Esophagus squamous epithelium (tissue), 5 donors: ENCODE measurements at regions not wholly inside any gene's neighbourhood (a gene's known extent, or its start where the extent isn't known, plus 50 kb on each side); places are given as distances from the start of the nearest gene placed in this dataset.

ENCODE experiments used
- DNase-seq: peaks from one replicate; lab custom pipeline; 2025; lab: John Stamatoyannopoulos, UW
- H3K27ac ChIP-seq, 4 donors: fragments of 200-600 bp; sonication (generic); one replicate each; pipeline ENCODE4 v1.5.1; 2016 to 2019; ENCODE audit warnings: mild to moderate bottlenecking in 1 of 4
- H3K27me3 ChIP-seq, 4 donors: fragments of 200-600 bp; sonication (generic); 1 replicate in 3 of 4; 2 replicates in 1 of 4; pipeline versions ENCODE4 v1.5.1 to v1.6.0; 2017 to 2021; ENCODE audit warnings: antibody characterized with exemption in 1 of 4
- H3K36me3 ChIP-seq, 3 donors: fragments of 200-600 bp; sonication (generic); one replicate each; pipeline ENCODE4 v1.5.1; 2016 to 2019
- H3K4me1 ChIP-seq, 3 donors: fragments of 200-600 bp; sonication (generic); one replicate each; pipeline ENCODE4 v1.5.1; 2017 to 2019
- H3K4me3 ChIP-seq, 4 donors: fragments of 200-600 bp; sonication (generic); 1 replicate in 3 of 4; 2 replicates in 1 of 4; pipeline ENCODE4 v1.5.1; 2016 to 2019; ENCODE audit warnings: mild to moderate bottlenecking in 2 of 4, moderate library complexity in 1 of 4
- H3K9me3 ChIP-seq, 3 donors: fragments of 200-600 bp; sonication (generic); one replicate each; pipeline ENCODE4 v1.5.1; 2016 to 2019
- CTCF ChIP-seq, 6 experiments: fragments of 450-650 bp in 4 of 6; fragments of 200-600 bp in 2 of 6; sonication (generic) in 2 of 6; IDR thresholded peaks; one replicate each; pipeline ENCODE4 v1.5.1; 2016 to 2019; ENCODE audit warnings: antibody characterized with exemption in 6 of 6, mild to moderate bottlenecking in 4 of 6, moderate library complexity in 4 of 6
- POLR2A ChIP-seq, 4 donors: fragments of 450-650 bp; IDR thresholded peaks; one replicate each; pipeline ENCODE4 v1.6.1; 2017; ENCODE audit warnings: antibody characterized with exemption in 4 of 4, mild to moderate bottlenecking in 4 of 4, moderate library complexity in 3 of 4
- WGBS, 2 donors: methylation state at CpG; one replicate each; pipeline ENCODE4 v1.1.5; 2018; 5-methylcytosine and 5-hydroxymethylcytosine counted together
- intact Hi-C: fragments of 100-400 bp; cut with DNase I; formaldehyde crosslinking; loops from one replicate; pipeline ENCODE4 v1.15.0; 2022
- donor health status: DM: yes; HTN: yes; CAD: no.

GRCh38 chr10:109432281-109432680, 491.0 kb downstream of the XPNPEP1 start:
- intact Hi-C loops: no loop called here
- Histone ChIP-seq H3K4me1 (no peaks in the 10 kb centered on the region), H3K36me3 (no peaks in the 10 kb centered on the region), H3K4me3 (no peak overlapping the region), H3K9me3 (no peaks in the 10 kb centered on the region), H3K27ac (no peak overlapping the region), H3K27me3 (no peaks in the 10 kb centered on the region)
- WGBS, 2 donors: 57 to 58% methylated on average over 2 of the region's 2 CpGs
- TF ChIP-seq POLR2A (IDR thresholded peaks at IDR 0.05) (no peak), CTCF (IDR thresholded peaks at IDR 0.05) (no peak)
- no peak for DNase-seq

- WGBS, 2 donors: 39 to 60% methylated on average over 2 of the region's 2 CpGs
- Histone ChIP-seq H3K27me3 (no peaks in the 10 kb centered on the region), H3K36me3 (no peaks in the 10 kb centered on the region), H3K27ac (no peak overlapping the region), H3K4me1 (no peaks in the 10 kb centered on the region), H3K9me3 (no peaks in the 10 kb centered on the region), H3K4me3 (no peak overlapping the region)
- TF ChIP-seq CTCF (IDR thresholded peaks at IDR 0.05): no peak
- no peak for TF ChIP-seq POLR2A (IDR thresholded peaks at IDR 0.05)
- no peak for DNase-seq
- intact Hi-C loops: no loop called here
These were observed 492.5 kb downstream of the XPNPEP1 start for GRCh38 chr10:109430799-109431198.

GRCh38 chr10:109430043-109430760, 493.1 kb downstream of the XPNPEP1 start:
- Histone ChIP-seq H3K4me1 (no peaks in the 10 kb centered on the region), H3K36me3 (no peaks in the 10 kb centered on the region), H3K27ac (no peak overlapping the region), H3K9me3 (no peaks in the 10 kb centered on the region), H3K4me3 (no peak overlapping the region), H3K27me3 (no peaks in the 10 kb centered on the region)
- DNase-seq: no peak
- 63% methylated on average over 6 of the region's 6 CpGs for WGBS, 2 donors
- intact Hi-C loops: no loop called here
- no peak for TF ChIP-seq CTCF (IDR thresholded peaks at IDR 0.05)
- TF ChIP-seq POLR2A (IDR thresholded peaks at IDR 0.05): no peak

- intact Hi-C loops: no loop called here
- H3K9me3 ChIP-seq: no peaks in the 10 kb centered on the region
- no peak overlapping the region for H3K27ac ChIP-seq
- no peaks in the 10 kb centered on the region for H3K36me3 ChIP-seq
- TF ChIP-seq CTCF (IDR thresholded peaks at IDR 0.05) (no peak), POLR2A (IDR thresholded peaks at IDR 0.05) (no peak)
- no peaks in the 10 kb centered on the region for H3K27me3 ChIP-seq
- no peak overlapping the region for H3K4me3 ChIP-seq
- DNase-seq: no peak
- no peaks in the 10 kb centered on the region for H3K4me1 ChIP-seq
- 63 to 67% methylated on average over 3 of the region's 3 CpGs for WGBS, 2 donors
These were observed 494.4 kb downstream of the XPNPEP1 start for GRCh38 chr10:109428775-109429491.

GRCh38 chr10:109427411-109427810, 495.9 kb downstream of the XPNPEP1 start:
- no peaks in the 10 kb centered on the region for H3K4me1 ChIP-seq
- no peak for TF ChIP-seq POLR2A (IDR thresholded peaks at IDR 0.05)
- no peak for TF ChIP-seq CTCF (IDR thresholded peaks at IDR 0.05)
- no peak for DNase-seq
- H3K4me3 ChIP-seq: no peak overlapping the region
- H3K36me3 ChIP-seq: no peaks in the 10 kb centered on the region
- WGBS, 2 donors: 36 to 47% methylated on average over 2 of the region's 2 CpGs
- H3K27ac ChIP-seq: no peak overlapping the region
- H3K27me3 ChIP-seq: no peaks in the 10 kb centered on the region
- no peaks in the 10 kb centered on the region for H3K9me3 ChIP-seq
- intact Hi-C loops: no loop called here
